Mesendoderm (in vitro differentiated cells): ENCODE measurements at regions not wholly inside any gene's neighbourhood (a gene's known extent, or its start where the extent isn't known, plus 50 kb on each side); places are given as distances from the start of the nearest gene placed in this dataset.

Experiments
- DNase-seq: peaks from one replicate; pipeline ENCODE4 v3.0.0; 2013
- H2AK5ac ChIP-seq: 2 replicates; pipeline ENCODE4 v1.6.1; 2013; ENCODE audit warnings: low read length, inconsistent platforms
- H2BK120ac ChIP-seq: 2 replicates; pipeline ENCODE4 v1.6.1; 2013; ENCODE audit warnings: low read depth, mild to moderate bottlenecking, low read length, moderate library complexity, mixed read lengths
- H2BK15ac ChIP-seq: replicated peaks from 2 replicates; pipeline ENCODE4 v1.6.1; 2013; ENCODE audit warnings: low read depth, mild to moderate bottlenecking, moderate library complexity
- H2BK5ac ChIP-seq: 2 replicates; pipeline ENCODE4 v1.6.1; 2013; ENCODE audit warnings: low read length, inconsistent platforms
- H3K18ac ChIP-seq: 2 replicates; pipeline ENCODE4 v1.6.1; 2013; ENCODE audit warnings: mild to moderate bottlenecking, low read length, mixed read lengths
- H3K23ac ChIP-seq: one replicate; pipeline ENCODE4 v1.6.1; 2013; ENCODE audit warnings: low read length
- H3K27ac ChIP-seq: 2 replicates; pipeline ENCODE4 v1.5.1; 2013; ENCODE audit warnings: low read depth, mild to moderate bottlenecking, inconsistent platforms, low read length, moderate library complexity
- H3K27me3 ChIP-seq: 2 replicates; pipeline ENCODE4 v1.6.1; 2013; ENCODE audit warnings: low read length, control low read depth, mild to moderate bottlenecking, inconsistent platforms; ENCODE audit not compliant: insufficient read depth, poor library complexity
- H3K36me3 ChIP-seq: 2 replicates; pipeline ENCODE4 v1.6.1; 2013; ENCODE audit warnings: low read length, inconsistent platforms; ENCODE audit not compliant: control insufficient read depth, insufficient read depth
- H3K4ac ChIP-seq: one replicate; pipeline ENCODE4 v1.6.1; 2013; ENCODE audit warnings: low read depth, mild to moderate bottlenecking, low read length, moderate library complexity
- H3K4me1 ChIP-seq: 2 replicates; pipeline ENCODE4 v1.6.1; 2013; ENCODE audit warnings: low read depth, low read length, inconsistent platforms; ENCODE audit not compliant: control insufficient read depth
- H3K4me2 ChIP-seq: 2 replicates; pipeline ENCODE4 v1.6.1; 2013; ENCODE audit warnings: low read length
- H3K4me3 ChIP-seq: 2 replicates; pipeline ENCODE4 v1.5.1; 2013; ENCODE audit warnings: mild to moderate bottlenecking, low read length
- H3K56ac ChIP-seq: one replicate; pipeline ENCODE4 v1.6.1; 2013; ENCODE audit warnings: low read length
- H3K79me1 ChIP-seq: 2 replicates; pipeline ENCODE4 v1.6.1; 2013; ENCODE audit warnings: low read length, inconsistent platforms
- H3K79me2 ChIP-seq: 2 replicates; pipeline ENCODE4 v1.6.1; 2013; ENCODE audit warnings: mild to moderate bottlenecking, low read length; ENCODE audit not compliant: control insufficient read depth, insufficient read depth
- H3K9ac ChIP-seq: 2 replicates; pipeline ENCODE4 v1.6.1; 2013; ENCODE audit warnings: low read length, inconsistent platforms
- H4K5ac ChIP-seq: one replicate; pipeline ENCODE4 v1.6.1; 2013; ENCODE audit warnings: low read length
- H4K8ac ChIP-seq: one replicate; pipeline ENCODE4 v1.6.1; 2013; ENCODE audit warnings: low read depth, mild to moderate bottlenecking, control low read depth, low read length, moderate library complexity
- WGBS: extraction: QIAGEN DNeasy Blood & Tissue Kit; methylation state at CpG from one replicate; pipeline ENCODE4 v1.1.7; 2013; ENCODE audit warnings: low lambda C conversion rate, missing lambda C conversion rate; ENCODE audit not compliant: insufficient coverage; ENCODE audit errors: extremely low coverage; 5-methylcytosine and 5-hydroxymethylcytosine counted together

GRCh38 chr9:92179286-92180001 is 64.2 kb upstream of the SPTLC1 start:
- no peaks in the 10 kb centered on the region for H3K36me3 ChIP-seq
- no peaks in the 10 kb centered on the region for H3K27me3 ChIP-seq
- no peak overlapping the region for H3K4me2 ChIP-seq
- WGBS = no CpG with 5 or more reads among the region's 11 CpGs
- H3K56ac ChIP-seq = no peak overlapping the region
- H3K4ac ChIP-seq = no peak overlapping the region
- H3K79me2 ChIP-seq = no peaks in the 10 kb centered on the region
- H2BK15ac ChIP-seq = no peak overlapping the region
- H3K4me3 ChIP-seq = no peak overlapping the region
- no peak overlapping the region for H4K8ac ChIP-seq
- H3K23ac ChIP-seq = no peak overlapping the region
- no peak overlapping the region for H4K5ac ChIP-seq
- H3K4me1 ChIP-seq = peaks cover 7% of the 10 kb centered on the region
- no peaks in the 10 kb centered on the region for H3K79me1 ChIP-seq
- no peak overlapping the region for H2BK5ac ChIP-seq
- H3K27ac ChIP-seq = no peak overlapping the region
- H3K18ac ChIP-seq = no peak overlapping the region
- H2BK120ac ChIP-seq = no peak overlapping the region
- no peak for DNase-seq
- no peak overlapping the region for H2AK5ac ChIP-seq
- no peak overlapping the region for H3K9ac ChIP-seq

GRCh38 chr9:92177591-92177990 is 62.4 kb upstream of the SPTLC1 start:
- Histone ChIP-seq H3K4ac (no peak overlapping the region), H3K27me3 (no peaks in the 10 kb centered on the region), H3K79me1 (no peaks in the 10 kb centered on the region), H3K79me2 (no peaks in the 10 kb centered on the region), H4K5ac (no peak overlapping the region), H3K9ac (no peak overlapping the region), H3K27ac (no peak overlapping the region), H3K4me2 (no peak overlapping the region), H3K4me3 (no peak overlapping the region), H2BK120ac (no peak overlapping the region), H3K4me1 (peaks cover 6% of the 10 kb centered on the region), H2AK5ac (no peak overlapping the region), H3K18ac (no peak overlapping the region), H2BK15ac (no peak overlapping the region), H4K8ac (no peak overlapping the region), H2BK5ac (no peak overlapping the region), H3K56ac (no peak overlapping the region), H3K36me3 (no peaks in the 10 kb centered on the region), H3K23ac (no peak overlapping the region)
- WGBS = no CpG with 5 or more reads among the region's 5 CpGs
- DNase-seq = no peak

GRCh38 chr9:92176800-92177185 is 61.6 kb upstream of the SPTLC1 start:
- H4K5ac ChIP-seq = no peak overlapping the region
- no peak overlapping the region for H3K4ac ChIP-seq
- H3K36me3 ChIP-seq = no peaks in the 10 kb centered on the region
- H3K56ac ChIP-seq = no peak overlapping the region
- no peak overlapping the region for H3K4me2 ChIP-seq
- H4K8ac ChIP-seq = no peak overlapping the region
- H3K9ac ChIP-seq = no peak overlapping the region
- H2AK5ac ChIP-seq = no peak overlapping the region
- no CpG with 5 or more reads among the region's 5 CpGs for WGBS
- DNase-seq = no peak
- H3K79me2 ChIP-seq = no peaks in the 10 kb centered on the region
- peaks cover 6% of the 10 kb centered on the region for H3K4me1 ChIP-seq
- no peak overlapping the region for H3K23ac ChIP-seq
- no peaks in the 10 kb centered on the region for H3K79me1 ChIP-seq
- H2BK120ac ChIP-seq = no peak overlapping the region
- no peak overlapping the region for H2BK15ac ChIP-seq
- H3K27me3 ChIP-seq = no peaks in the 10 kb centered on the region
- no peak overlapping the region for H3K27ac ChIP-seq
- H2BK5ac ChIP-seq = no peak overlapping the region
- no peak overlapping the region for H3K18ac ChIP-seq
- H3K4me3 ChIP-seq = no peak overlapping the region

GRCh38 chr9:92176068-92176799 is 61.0 kb upstream of the SPTLC1 start:
- no peak overlapping the region for H3K23ac ChIP-seq
- no peak overlapping the region for H2BK5ac ChIP-seq
- no peak overlapping the region for H3K4me2 ChIP-seq
- no peak overlapping the region for H2AK5ac ChIP-seq
- H3K4me1 ChIP-seq = peaks cover 6% of the 10 kb centered on the region
- peak; percentile 48 for DNase-seq
- no peak overlapping the region for H3K18ac ChIP-seq
- H3K4me3 ChIP-seq = no peak overlapping the region
- no peak overlapping the region for H3K4ac ChIP-seq
- H3K36me3 ChIP-seq = no peaks in the 10 kb centered on the region
- no peak overlapping the region for H4K8ac ChIP-seq
- H3K79me2 ChIP-seq = no peaks in the 10 kb centered on the region
- no peak overlapping the region for H4K5ac ChIP-seq
- H2BK15ac ChIP-seq = no peak overlapping the region
- H2BK120ac ChIP-seq = no peak overlapping the region
- no peak overlapping the region for H3K56ac ChIP-seq
- WGBS = no CpG with 5 or more reads among the region's 9 CpGs
- no peaks in the 10 kb centered on the region for H3K27me3 ChIP-seq
- no peaks in the 10 kb centered on the region for H3K79me1 ChIP-seq
- no peak overlapping the region for H3K27ac ChIP-seq
- no peak overlapping the region for H3K9ac ChIP-seq

- H3K23ac ChIP-seq = no peak overlapping the region
- no peak overlapping the region for H3K27ac ChIP-seq
- H3K56ac ChIP-seq = no peak overlapping the region
- DNase-seq = no peak
- H2BK120ac ChIP-seq = no peak overlapping the region
- no CpG with 5 or more reads among the region's 2 CpGs for WGBS
- H3K79me2 ChIP-seq = no peaks in the 10 kb centered on the region
- no peak overlapping the region for H3K18ac ChIP-seq
- no peak overlapping the region for H4K5ac ChIP-seq
- H3K4me3 ChIP-seq = no peak overlapping the region
- no peaks in the 10 kb centered on the region for H3K79me1 ChIP-seq
- no peaks in the 10 kb centered on the region for H3K27me3 ChIP-seq
- no peak overlapping the region for H4K8ac ChIP-seq
- H3K4me1 ChIP-seq = no peaks in the 10 kb centered on the region
- no peak overlapping the region for H2BK5ac ChIP-seq
- H3K36me3 ChIP-seq = no peaks in the 10 kb centered on the region
- H2BK15ac ChIP-seq = no peak overlapping the region
- no peak overlapping the region for H2AK5ac ChIP-seq
- H3K4ac ChIP-seq = no peak overlapping the region
- H3K4me2 ChIP-seq = no peak overlapping the region
- no peak overlapping the region for H3K9ac ChIP-seq
Measured at GRCh38 chr9:92175441-92175840, 60.2 kb upstream of the SPTLC1 start.
